Germinal center (tissue), 1 donor: ENCODE measurements at regions not wholly inside any gene's neighbourhood (a gene's known extent, or its start where the extent isn't known, plus 50 kb on each side); places are given as distances from the start of the nearest gene placed in this dataset.

Experiments
- DNase-seq: peaks from one replicate; pipeline ENCODE4 v3.0.0; 2012; ENCODE audit warnings: mixed read lengths, low spot score

- no peak for DNase-seq
Measured at GRCh38 chr1:214208460-214208859, 72.5 kb upstream of the SMYD2 start.

GRCh38 chr1:214209260-214209808 lies 71.6 kb upstream of the SMYD2 start:
- DNase-seq, result no peak

- no peak for DNase-seq
Measured at GRCh38 chr1:214213136-214213535, 67.8 kb upstream of the SMYD2 start.

GRCh38 chr1:214214851-214215250 lies 66.1 kb upstream of the SMYD2 start:
- DNase-seq, result no peak

GRCh38 chr1:214215583-214215982 lies 65.4 kb upstream of the SMYD2 start:
- no peak for DNase-seq

- DNase-seq, result no peak
Measured at GRCh38 chr1:214216021-214216420, 64.9 kb upstream of the SMYD2 start.

GRCh38 chr1:214216779-214217178 lies 64.2 kb upstream of the SMYD2 start:
- no peak for DNase-seq

GRCh38 chr1:214219902-214220301 lies 61.1 kb upstream of the SMYD2 start:
- no peak for DNase-seq

GRCh38 chr1:214220891-214221290 lies 60.1 kb upstream of the SMYD2 start:
- no peak for DNase-seq

GRCh38 chr1:214224611-214225354 lies 56.2 kb upstream of the SMYD2 start:
- DNase-seq, result no peak

- DNase-seq, result no peak
Measured at GRCh38 chr1:214228976-214229375, 52.0 kb upstream of the SMYD2 start.

- DNase-seq, result no peak
Measured at GRCh38 chr1:214229736-214230135, 51.2 kb upstream of the SMYD2 start.
